DOHH2 (cell line): ENCODE measurements at regions not wholly inside any gene's neighbourhood (a gene's known extent, or its start where the extent isn't known, plus 50 kb on each side); places are given as distances from the start of the nearest gene placed in this dataset.

Experiments
- H3F3A ChIP-seq: fragments of 200-600 bp; sonication (generic), shearing (Covaris generic); 2 replicates; pipeline ENCODE4 v1.6.0; 2016; ENCODE audit warnings: antibody characterized with exemption, mild to moderate bottlenecking; ENCODE audit not compliant: control insufficient read depth, insufficient read depth
- H3K27ac ChIP-seq: fragments of 200-600 bp; sonication (generic); 2 replicates; pipeline ENCODE4 v1.5.1; 2014; ENCODE audit warnings: low read depth, mild to moderate bottlenecking, low read length, moderate library complexity
- H3K27me3 ChIP-seq: fragments of 200-600 bp; sonication (generic); 2 replicates; pipeline ENCODE4 v1.6.1; 2014; ENCODE audit warnings: mild to moderate bottlenecking, low read length, mixed read lengths; ENCODE audit not compliant: control insufficient read depth
- H3K36me3 ChIP-seq: fragments of 200-600 bp; sonication (generic); 2 replicates; pipeline ENCODE4 v1.6.1; 2014; ENCODE audit warnings: mild to moderate bottlenecking, low read length, moderate library complexity, mixed read lengths; ENCODE audit not compliant: control insufficient read depth
- H3K4me1 ChIP-seq: fragments of 200-600 bp; sonication (generic); 2 replicates; pipeline ENCODE4 v1.6.1; 2014; ENCODE audit warnings: mild to moderate bottlenecking, low read length, mixed read lengths; ENCODE audit not compliant: control insufficient read depth
- H3K4me2 ChIP-seq: fragments of 200-600 bp; sonication (generic); 2 replicates; pipeline ENCODE4 v1.6.0; 2014; ENCODE audit warnings: mild to moderate bottlenecking, low read length, moderate library complexity
- H3K4me3 ChIP-seq: fragments of 200-600 bp; sonication (generic); 2 replicates; pipeline ENCODE4 v1.5.1; 2014; ENCODE audit warnings: mild to moderate bottlenecking, low read length, mixed read lengths
- H3K79me2 ChIP-seq: fragments of 200-600 bp; sonication (generic); 2 replicates; pipeline ENCODE4 v1.6.1; 2014; ENCODE audit warnings: mild to moderate bottlenecking, low read length, mixed read lengths; ENCODE audit not compliant: control insufficient read depth
- H3K9me2 ChIP-seq: fragments of 200-600 bp; sonication (generic); replicated peaks from 2 replicates; pipeline ENCODE4 v1.6.1; 2014; ENCODE audit warnings: mild to moderate bottlenecking, low read length, mixed read lengths; ENCODE audit not compliant: control insufficient read depth
- H3K9me3 ChIP-seq: fragments of 200-600 bp; sonication (generic); 2 replicates; pipeline ENCODE4 v1.6.1; 2014; ENCODE audit warnings: antibody characterized with exemption, low read length, mixed read lengths; ENCODE audit not compliant: control insufficient read depth, insufficient read depth
- H4K20me1 ChIP-seq: fragments of 200-600 bp; sonication (generic); 2 replicates; pipeline ENCODE4 v1.6.0; 2014; ENCODE audit warnings: low read depth, mild to moderate bottlenecking, antibody characterized with exemption, low read length, moderate library complexity; ENCODE audit not compliant: control insufficient read depth, insufficient read depth
- EZH2phosphoT487 ChIP-seq: fragments of 200-600 bp; sonication (generic); IDR thresholded peaks from 2 replicates; pipeline ENCODE4 v1.6.1; 2017; ENCODE audit warnings: borderline replicate concordance, mild to moderate bottlenecking, antibody characterized with exemption, low read length, moderate library complexity, mixed read lengths
- TF ChIP-seq, protein P1 (sequence below): fragments of 200-600 bp; sonication (generic); IDR thresholded peaks from one replicate; pipeline ENCODE4 v1.5.1; 2014; ENCODE audit warnings: antibody characterized with exemption, mild to moderate bottlenecking, low read depth, low read length; ENCODE audit not compliant: poor library complexity, severe bottlenecking

GRCh38 chr5:168147106-168147505, 144.3 kb upstream of the WWC1 start:
- Histone ChIP-seq H3K36me3 (no peaks in the 10 kb centered on the region), H3F3A (no peaks in the 10 kb centered on the region), H4K20me1 (no peaks in the 10 kb centered on the region), H3K4me1 (no peaks in the 10 kb centered on the region), H3K79me2 (no peaks in the 10 kb centered on the region), H3K4me3 (no peak overlapping the region), H3K27me3 (no peaks in the 10 kb centered on the region), H3K4me2 (no peak overlapping the region), H3K27ac (no peak overlapping the region), H3K9me2 (no peaks in the 10 kb centered on the region), H3K9me3 (no peaks in the 10 kb centered on the region)
- TF ChIP-seq, protein P1, sequence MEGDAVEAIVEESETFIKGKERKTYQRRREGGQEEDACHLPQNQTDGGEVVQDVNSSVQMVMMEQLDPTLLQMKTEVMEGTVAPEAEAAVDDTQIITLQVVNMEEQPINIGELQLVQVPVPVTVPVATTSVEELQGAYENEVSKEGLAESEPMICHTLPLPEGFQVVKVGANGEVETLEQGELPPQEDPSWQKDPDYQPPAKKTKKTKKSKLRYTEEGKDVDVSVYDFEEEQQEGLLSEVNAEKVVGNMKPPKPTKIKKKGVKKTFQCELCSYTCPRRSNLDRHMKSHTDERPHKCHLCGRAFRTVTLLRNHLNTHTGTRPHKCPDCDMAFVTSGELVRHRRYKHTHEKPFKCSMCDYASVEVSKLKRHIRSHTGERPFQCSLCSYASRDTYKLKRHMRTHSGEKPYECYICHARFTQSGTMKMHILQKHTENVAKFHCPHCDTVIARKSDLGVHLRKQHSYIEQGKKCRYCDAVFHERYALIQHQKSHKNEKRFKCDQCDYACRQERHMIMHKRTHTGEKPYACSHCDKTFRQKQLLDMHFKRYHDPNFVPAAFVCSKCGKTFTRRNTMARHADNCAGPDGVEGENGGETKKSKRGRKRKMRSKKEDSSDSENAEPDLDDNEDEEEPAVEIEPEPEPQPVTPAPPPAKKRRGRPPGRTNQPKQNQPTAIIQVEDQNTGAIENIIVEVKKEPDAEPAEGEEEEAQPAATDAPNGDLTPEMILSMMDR: no peak
- TF ChIP-seq EZH2phosphoT487: no peak

DNA sequence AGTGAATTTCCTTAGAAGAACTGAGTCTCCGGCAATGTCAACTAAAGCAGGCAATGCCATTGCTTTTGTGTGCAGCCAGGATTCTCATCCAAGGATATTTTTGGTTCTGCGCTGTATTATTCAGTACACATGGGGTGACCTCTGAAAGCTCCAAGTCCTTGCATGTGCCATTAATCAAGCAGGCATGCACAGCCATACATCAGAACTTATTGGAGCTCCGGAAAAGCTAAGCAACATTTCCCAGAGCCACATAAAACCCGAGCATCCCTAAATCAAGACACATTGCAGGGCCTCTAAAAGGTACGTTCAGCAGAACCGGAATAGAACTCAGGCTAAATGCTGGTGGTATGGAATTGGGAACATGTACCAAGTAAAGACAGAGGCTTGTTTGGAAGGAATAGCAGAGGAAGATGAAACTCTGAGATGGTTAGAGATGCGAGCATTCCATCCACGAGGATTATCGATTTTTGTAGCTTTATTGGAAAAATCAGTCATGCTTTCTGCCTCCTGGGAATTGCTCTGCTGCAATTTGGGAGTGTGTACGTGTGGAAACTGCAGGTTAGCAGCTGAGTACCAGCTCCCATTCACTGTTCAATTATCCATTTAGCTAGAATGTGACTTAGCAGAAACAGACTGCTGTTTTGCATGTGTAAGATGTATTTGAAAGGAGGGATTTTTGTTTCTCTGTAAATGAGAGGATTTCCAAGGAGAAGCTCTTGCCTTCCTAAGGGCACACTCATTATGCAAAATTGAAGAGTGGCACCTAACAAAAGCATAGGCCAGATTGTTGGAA, 143.7 kb upstream of the WWC1 start:
- Histone ChIP-seq H3K9me2 (no peaks in the 10 kb centered on the region), H3K4me1 (no peaks in the 10 kb centered on the region), H3K27me3 (no peaks in the 10 kb centered on the region), H3K36me3 (no peaks in the 10 kb centered on the region), H3K79me2 (no peaks in the 10 kb centered on the region), H3F3A (no peaks in the 10 kb centered on the region), H3K4me3 (no peak overlapping the region), H3K4me2 (no peak overlapping the region), H4K20me1 (no peaks in the 10 kb centered on the region), H3K27ac (no peak overlapping the region), H3K9me3 (no peaks in the 10 kb centered on the region)
- no peak for TF ChIP-seq EZH2phosphoT487
- TF ChIP-seq, protein P1: no peak

GRCh38 chr5:168151041-168151440, 140.4 kb upstream of the WWC1 start:
- H4K20me1 ChIP-seq: no peaks in the 10 kb centered on the region
- no peak for TF ChIP-seq EZH2phosphoT487
- TF ChIP-seq, protein P1: no peak
- no peaks in the 10 kb centered on the region for H3K36me3 ChIP-seq
- no peaks in the 10 kb centered on the region for H3K27me3 ChIP-seq
- no peaks in the 10 kb centered on the region for H3K79me2 ChIP-seq
- H3K4me1 ChIP-seq: no peaks in the 10 kb centered on the region
- no peaks in the 10 kb centered on the region for H3K9me2 ChIP-seq
- no peaks in the 10 kb centered on the region for H3K9me3 ChIP-seq
- H3K4me3 ChIP-seq: no peak overlapping the region
- no peak overlapping the region for H3K4me2 ChIP-seq
- no peak overlapping the region for H3K27ac ChIP-seq
- no peaks in the 10 kb centered on the region for H3F3A ChIP-seq

DNA sequence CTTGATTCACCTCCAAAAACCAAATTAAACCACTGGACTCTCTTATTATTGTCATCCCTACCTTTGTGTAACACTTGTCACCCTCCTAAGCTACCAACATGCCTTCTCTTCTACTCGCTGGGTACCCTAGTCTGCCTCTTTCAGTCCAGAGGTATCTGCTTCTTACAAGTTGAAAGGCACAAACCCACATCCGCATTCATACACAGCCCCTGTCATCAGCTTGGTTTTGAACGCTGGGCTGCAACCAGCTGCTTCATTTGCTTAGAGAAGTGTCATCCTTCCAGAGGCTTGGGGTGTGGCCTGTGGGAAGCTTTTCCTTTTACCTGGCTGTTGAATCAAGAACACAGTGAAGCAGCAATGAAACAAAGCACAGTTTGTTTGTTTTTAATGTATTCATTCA, 138.8 kb upstream of the WWC1 start:
- Histone ChIP-seq H3K4me3 (no peak overlapping the region), H3K27me3 (no peaks in the 10 kb centered on the region), H3K27ac (no peak overlapping the region), H3K4me2 (no peak overlapping the region), H3K9me2 (no peaks in the 10 kb centered on the region), H3K36me3 (no peaks in the 10 kb centered on the region), H3K4me1 (no peaks in the 10 kb centered on the region), H3F3A (no peaks in the 10 kb centered on the region), H3K79me2 (no peaks in the 10 kb centered on the region), H3K9me3 (no peaks in the 10 kb centered on the region), H4K20me1 (no peaks in the 10 kb centered on the region)
- TF ChIP-seq, protein P1: no peak
- no peak for TF ChIP-seq EZH2phosphoT487
